Kidney (tissue), 13 donors: ENCODE measurements at regions not wholly inside any gene's neighbourhood (a gene's known extent, or its start where the extent isn't known, plus 50 kb on each side); places are given as distances from the start of the nearest gene placed in this dataset.

Source experiments
- DNase-seq, 5 donors: peaks; one replicate each; pipeline ENCODE4 v3.0.0-alpha.2; 2013 to 2020
- FAIRE-seq: peaks from 2 replicates; lab custom pipeline; 2012; peaks lifted over from hg19 to GRCh38; lab: Jason Lieb, UNC
- H3K27ac ChIP-seq, 2 donors: one replicate each; pipeline ENCODE4 v1.7.0; 2013; ENCODE audit warnings: low read depth in 2 of 2, low read length in 2 of 2, inconsistent platforms in 1 of 2
- H3K27me3 ChIP-seq: one replicate; pipeline ENCODE4 v1.7.1; 2013; ENCODE audit warnings: low read length, inconsistent platforms; ENCODE audit not compliant: control insufficient read depth, insufficient read depth
- H3K36me3 ChIP-seq, 3 donors: one replicate each; pipeline versions ENCODE4 v1.7.0 to v1.7.1; 2013; ENCODE audit warnings: low read length in 3 of 3, control low read depth in 1 of 3, inconsistent platforms in 1 of 3; ENCODE audit not compliant: insufficient read depth in 3 of 3, control insufficient read depth in 2 of 3
- H3K4me1 ChIP-seq, 3 donors: one replicate each; pipeline versions ENCODE4 v1.7.0 to v1.7.1; 2013; ENCODE audit warnings: low read length in 3 of 3, inconsistent platforms in 1 of 3, low read depth in 1 of 3; ENCODE audit not compliant: control insufficient read depth in 2 of 3, insufficient read depth in 2 of 3
- H3K4me3 ChIP-seq, 3 donors: one replicate each; pipeline versions ENCODE4 v1.7.0 to v1.8.1; 2013; ENCODE audit warnings: low read length in 3 of 3, control low read depth in 1 of 3, inconsistent platforms in 1 of 3
- H3K9ac ChIP-seq, 3 donors: one replicate each; pipeline versions ENCODE4 v1.7.0 to v1.7.1; 2013; ENCODE audit warnings: low read length in 3 of 3, control low read depth in 1 of 3, inconsistent platforms in 1 of 3
- H3K9me3 ChIP-seq, 3 donors: one replicate each; pipeline versions ENCODE4 v1.7.0 to v1.7.1; 2013; ENCODE audit warnings: low read length in 3 of 3, control low read depth in 1 of 3, inconsistent platforms in 1 of 3; ENCODE audit not compliant: control insufficient read depth in 2 of 3, insufficient read depth in 1 of 3
- CTCF ChIP-seq: IDR thresholded peaks from 3 replicates; pipeline ENCODE4 v1.5.1; 2012; ENCODE audit warnings: mild to moderate bottlenecking, moderate library complexity, borderline replicate concordance; ENCODE audit not compliant: insufficient read depth; ENCODE audit errors: extremely low read depth
- intact Hi-C: fragments of 100-400 bp; cut with DNase I; formaldehyde crosslinking; loops from one replicate; pipeline ENCODE4 v1.11.1; 2022
- donor health status: control.
- donor health status: control.
- donor health status: control.
- donor health status: control.
- donor health status: control.
- donor health status: DM: yes; HTN: yes; CAD: no.
- donor health status: Normal renal cell carcinoma (clear cell type).

GRCh38 chr1:58874757-58875755 is 91.2 kb upstream of the JUN start:
- H3K27me3 ChIP-seq, result no peaks in the 10 kb centered on the region
- intact Hi-C loops, result no loop called here
- FAIRE-seq, result no peak
- no peaks in the 10 kb centered on the region for H3K36me3 ChIP-seq
- no peak overlapping the region for H3K9ac ChIP-seq
- TF ChIP-seq CTCF, result no peak
- peak overlapping the region in 1 of 2 donors; percentile 35 for H3K27ac ChIP-seq
- peaks cover 0 to 6% (median 1%) of the 10 kb centered on the region in 3 donors for H3K4me1 ChIP-seq
- no peaks in the 10 kb centered on the region for H3K9me3 ChIP-seq
- H3K4me3 ChIP-seq, result no peak overlapping the region
- DNase-seq, result peak; percentile 63 to 84 (median 81)

- no peak overlapping the region for H3K4me3 ChIP-seq
- TF ChIP-seq CTCF, result no peak
- H3K27ac ChIP-seq, result no peak overlapping the region
- intact Hi-C loops, result no loop called here
- no peaks in the 10 kb centered on the region for H3K9me3 ChIP-seq
- H3K27me3 ChIP-seq, result no peaks in the 10 kb centered on the region
- FAIRE-seq (no peak), DNase-seq (no peak)
- H3K4me1 ChIP-seq, result peaks cover 0 to 6% (median 6%) of the 10 kb centered on the region in 3 donors
- H3K9ac ChIP-seq, result no peak overlapping the region
- H3K36me3 ChIP-seq, result no peaks in the 10 kb centered on the region
These were observed 95.6 kb upstream of the JUN start for GRCh38 chr1:58879464-58879863.

GRCh38 chr1:58880592-58880991 is 96.7 kb upstream of the JUN start:
- H3K36me3 ChIP-seq, result no peaks in the 10 kb centered on the region
- no peaks in the 10 kb centered on the region for H3K9me3 ChIP-seq
- no peak overlapping the region for H3K27ac ChIP-seq
- no peak for FAIRE-seq
- peaks cover 0 to 12% (median 8%) of the 10 kb centered on the region in 3 donors for H3K4me1 ChIP-seq
- intact Hi-C loops, result no loop called here
- H3K9ac ChIP-seq, result no peak overlapping the region
- no peaks in the 10 kb centered on the region for H3K27me3 ChIP-seq
- no peak for DNase-seq
- TF ChIP-seq CTCF, result no peak
- no peak overlapping the region for H3K4me3 ChIP-seq
